Muscle of back (tissue), 3 donors: ENCODE measurements at regions not wholly inside any gene's neighbourhood (a gene's known extent, or its start where the extent isn't known, plus 50 kb on each side); places are given as distances from the start of the nearest gene placed in this dataset.
A peak's percentile ranks its signal among the peaks of the same experiment; 100 is the strongest.
"Not testable (repeated sequence)": the region's sequence is repeated elsewhere in the genome, so short reads cannot be mapped to it uniquely, and the experiment has no call there.

ENCODE experiments used
- DNase-seq, 3 donors: peaks; one replicate each; pipeline versions ENCODE4 v3.0.0 to v3.0.0-alpha.2; 2013

- DNase-seq, result no peak
Measured at GRCh38 chr2:142649581-142649980, 227.9 kb upstream of the KYNU start.

GRCh38 chr2:142642650-142643049 lies 234.8 kb upstream of the KYNU start:
- DNase-seq, result no peak

GRCh38 chr2:142629193-142629592 lies 248.3 kb upstream of the KYNU start:
- no peak for DNase-seq

- no peak for DNase-seq
Measured at GRCh38 chr2:142621287-142621686, 256.2 kb upstream of the KYNU start.

GRCh38 chr2:142617461-142617860 lies 260.0 kb upstream of the KYNU start:
- no peak for DNase-seq

- no peak for DNase-seq
Measured at GRCh38 chr2:142615876-142616275, 261.6 kb upstream of the KYNU start.

GRCh38 chr2:142613193-142613592 lies 264.3 kb upstream of the KYNU start:
- DNase-seq, result not testable (repeated sequence)

GRCh38 chr2:142605421-142605820 lies 272.0 kb upstream of the KYNU start:
- peak in 1 of 3 donors; percentile 16 for DNase-seq

- DNase-seq, result peak in 1 of 3 donors; percentile 14
Measured at GRCh38 chr2:142603759-142604158, 273.7 kb upstream of the KYNU start.

- DNase-seq, result no peak
Measured at GRCh38 chr2:142602418-142602989, 275.0 kb upstream of the KYNU start.

GRCh38 chr2:142601794-142602193 lies 275.7 kb upstream of the KYNU start:
- DNase-seq, result no peak

GRCh38 chr2:142599504-142599903 lies 278.0 kb upstream of the KYNU start:
- DNase-seq, result no peak

- DNase-seq, result no peak
Measured at GRCh38 chr2:142598846-142599245, 278.6 kb upstream of the KYNU start.

GRCh38 chr2:142596334-142597088 lies 281.0 kb upstream of the KYNU start:
- DNase-seq, result no peak

- no peak for DNase-seq
Measured at GRCh38 chr2:142594935-142595334, 282.5 kb upstream of the KYNU start.

- no peak for DNase-seq
Measured at GRCh38 chr2:142592171-142592570, 285.3 kb upstream of the KYNU start.

- no peak for DNase-seq
Measured at GRCh38 chr2:142591420-142591819, 286.0 kb upstream of the KYNU start.

GRCh38 chr2:142588269-142588668 lies 289.2 kb upstream of the KYNU start:
- DNase-seq, result no peak

- no peak for DNase-seq
Measured at GRCh38 chr2:142586693-142587580, 290.5 kb upstream of the KYNU start.

- no peak for DNase-seq
Measured at GRCh38 chr2:142585785-142586184, 291.7 kb upstream of the KYNU start.

- no peak for DNase-seq
Measured at GRCh38 chr2:142582317-142582716, 295.1 kb upstream of the KYNU start.

- DNase-seq, result no peak
Measured at GRCh38 chr2:142581491-142581890, 296.0 kb upstream of the KYNU start.

- DNase-seq, result no peak
Measured at GRCh38 chr2:142580691-142581090, 296.8 kb upstream of the KYNU start.
